Esophagus mucosa (tissue), 1 donor: ENCODE measurements at regions not wholly inside any gene's neighbourhood (a gene's known extent, or its start where the extent isn't known, plus 50 kb on each side); places are given as distances from the start of the nearest gene placed in this dataset.
"Not testable (repeated sequence)": the region's sequence is repeated elsewhere in the genome, so short reads cannot be mapped to it uniquely, and the experiment has no call there.

Experiments used
- ATAC-seq: fragments of 200-7000 bp; cut with Tn5 transposase; one replicate; pipeline ENCODE4 v1.9.1; 2020
- donor health status: DM: yes; HTN: yes; CAD: no.

DNA sequence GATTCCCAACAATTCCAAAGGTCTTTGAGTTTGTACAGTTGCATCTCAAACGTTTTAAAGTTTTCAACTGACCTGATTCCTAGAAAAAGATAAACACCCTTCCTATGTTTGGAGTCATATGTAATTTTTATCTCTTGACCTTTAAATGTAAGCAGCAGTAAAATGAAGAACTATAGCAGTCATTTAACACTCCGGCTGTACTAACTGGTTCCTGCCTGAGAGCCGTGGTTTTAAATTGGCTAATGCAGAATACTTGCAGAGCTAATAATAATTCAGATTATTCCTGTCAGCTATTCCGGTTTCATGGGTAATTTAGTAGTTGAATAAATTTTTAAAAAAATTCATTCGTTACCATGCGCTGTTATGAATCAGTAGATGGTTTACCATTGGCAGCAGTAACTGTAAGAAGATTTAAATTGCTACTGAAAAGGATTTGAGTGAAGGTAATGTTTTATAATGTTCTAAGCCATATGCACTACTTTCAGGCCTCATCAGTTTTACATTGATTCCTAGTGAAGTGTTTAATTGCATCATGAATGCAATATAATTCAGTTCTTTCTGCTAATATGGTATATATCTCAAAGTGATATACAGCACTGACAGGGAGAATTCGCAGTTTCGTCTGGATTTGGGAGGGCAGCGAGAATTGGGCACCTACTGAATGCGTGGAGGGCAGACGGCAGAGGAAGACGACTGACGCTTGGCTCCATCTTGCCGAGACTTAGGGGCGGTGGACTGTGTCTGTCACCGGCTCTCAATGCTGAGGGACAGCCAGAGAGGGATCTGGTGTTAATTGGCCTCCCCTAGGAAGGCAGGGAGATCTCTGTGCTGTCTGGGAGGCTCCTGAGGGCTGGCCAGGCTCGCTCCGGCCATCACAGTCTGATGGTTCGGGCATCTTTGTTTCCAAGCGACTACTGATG, 217.7 kb downstream of the PHETA1 start:
- ATAC-seq = no peak

- ATAC-seq = no peak
Observed at GRCh38 chr12:111150360-111150759, 218.5 kb downstream of the PHETA1 start.

GRCh38 chr12:111149299-111149698, 219.6 kb downstream of the PHETA1 start:
- ATAC-seq = no peak

- ATAC-seq = no peak
Observed at GRCh38 chr12:111148005-111148404, 220.9 kb downstream of the PHETA1 start.

DNA sequence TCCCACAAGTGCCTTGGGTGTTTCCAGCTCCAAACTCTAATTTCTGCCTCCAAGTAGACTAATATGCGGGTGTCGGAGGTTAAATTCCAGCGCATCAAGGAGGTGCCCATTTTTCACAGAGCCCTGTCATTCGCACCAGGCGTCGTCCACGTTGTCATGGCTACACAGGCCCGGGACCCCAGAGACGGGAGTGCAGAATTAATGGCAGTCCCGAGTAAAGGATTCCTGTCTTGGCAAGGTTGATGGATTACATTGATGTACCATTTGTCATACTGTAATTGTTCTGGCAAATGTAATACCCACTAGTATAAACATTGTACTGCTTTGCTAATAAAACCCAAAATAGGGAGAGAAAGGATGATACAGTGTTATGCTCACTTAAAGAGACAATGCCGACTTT, 222.9 kb upstream of the MYL2 start:
- no peak for ATAC-seq

DNA sequence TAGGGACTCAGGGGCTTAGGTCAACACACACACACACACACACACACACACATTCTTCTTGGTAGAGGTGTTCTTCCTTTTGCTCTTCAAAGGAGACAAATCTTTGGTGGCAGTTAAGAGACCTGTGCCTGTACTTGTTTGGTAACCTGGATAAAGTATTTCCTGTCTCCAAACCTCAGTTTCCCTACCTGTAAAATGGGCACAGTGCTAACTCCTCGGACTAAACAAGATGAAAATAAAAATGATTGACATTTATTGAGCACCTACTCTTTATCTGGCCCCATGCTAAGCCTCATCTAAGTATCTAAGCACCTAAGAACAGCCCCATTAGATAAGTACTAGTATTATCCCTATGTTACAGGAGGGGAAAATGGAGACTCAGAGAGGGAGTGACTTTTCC, 220.8 kb upstream of the MYL2 start:
- ATAC-seq = no peak

DNA sequence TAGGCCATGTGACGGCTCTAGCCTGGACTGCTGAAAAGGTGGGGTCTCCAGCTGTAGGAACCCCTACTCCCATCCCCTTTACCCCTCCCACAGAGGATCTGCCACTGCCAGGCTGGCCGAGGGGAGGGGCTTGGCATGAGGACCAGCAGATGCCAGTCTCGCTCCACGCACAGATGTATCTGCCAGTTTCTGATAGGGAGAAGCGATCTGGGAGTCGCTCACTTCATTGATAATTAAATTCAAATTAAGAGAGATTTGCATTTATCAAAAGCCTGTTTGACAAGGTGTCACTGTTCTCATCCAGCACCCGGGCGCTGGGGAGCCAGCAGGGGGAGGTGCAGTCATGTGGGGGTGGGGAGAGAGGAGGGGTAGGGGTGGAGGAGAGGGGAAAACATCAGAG, 217.6 kb upstream of the MYL2 start:
- ATAC-seq = no peak

- ATAC-seq = no peak
Observed at GRCh38 chr12:111135293-111135832, 215.0 kb upstream of the MYL2 start.

DNA sequence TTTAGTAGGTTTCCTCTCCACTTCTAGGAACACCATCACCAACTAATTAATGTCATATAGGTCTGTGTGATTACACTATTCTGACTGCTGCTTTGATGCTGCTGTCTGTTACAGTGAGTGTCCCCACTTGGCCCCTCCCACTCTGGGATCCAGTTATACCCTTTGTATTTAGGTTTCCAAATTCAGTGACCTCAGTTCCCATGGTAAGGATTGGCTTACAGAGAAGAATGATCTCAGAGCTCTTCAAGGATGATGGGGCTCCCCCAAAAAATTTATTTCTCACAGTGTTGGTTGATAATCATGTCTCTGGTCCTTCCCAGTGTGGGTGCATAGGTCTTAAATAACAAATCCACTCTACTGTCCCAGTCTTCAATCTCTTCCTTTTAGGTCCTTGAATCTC, 210.0 kb upstream of the MYL2 start:
- ATAC-seq = no peak

DNA sequence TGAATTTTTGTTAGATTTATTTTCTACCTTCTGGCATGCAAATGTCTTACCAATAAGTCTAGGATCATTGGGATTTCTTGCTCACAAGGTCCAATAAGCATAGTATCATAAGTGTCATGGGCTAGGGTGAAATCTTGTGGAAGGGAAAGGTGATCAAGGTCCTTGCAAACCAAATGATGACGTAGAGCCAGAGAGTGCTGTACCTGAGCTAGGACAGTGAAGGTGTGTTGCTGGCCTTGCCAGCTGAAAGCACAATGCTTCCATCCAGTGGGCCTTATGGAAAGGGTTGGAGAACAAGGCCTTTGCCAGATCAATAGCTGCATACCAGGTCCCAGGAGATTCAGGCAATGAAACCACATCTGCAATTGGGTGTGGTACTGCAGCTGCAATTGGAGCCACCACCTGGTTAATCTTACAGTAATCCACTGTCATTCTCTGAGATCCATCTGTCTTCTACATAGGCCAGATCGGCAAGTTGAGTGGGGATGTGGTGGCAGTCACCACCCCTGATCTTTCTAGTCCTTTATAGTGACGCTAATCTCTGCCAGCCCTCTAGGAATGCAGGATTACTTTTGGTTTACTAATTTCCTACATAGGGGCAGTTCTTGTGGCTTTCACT, 208.9 kb upstream of the MYL2 start:
- ATAC-seq = no peak

GRCh38 chr12:111126331-111126730, 206.0 kb upstream of the MYL2 start:
- no peak for ATAC-seq

DNA sequence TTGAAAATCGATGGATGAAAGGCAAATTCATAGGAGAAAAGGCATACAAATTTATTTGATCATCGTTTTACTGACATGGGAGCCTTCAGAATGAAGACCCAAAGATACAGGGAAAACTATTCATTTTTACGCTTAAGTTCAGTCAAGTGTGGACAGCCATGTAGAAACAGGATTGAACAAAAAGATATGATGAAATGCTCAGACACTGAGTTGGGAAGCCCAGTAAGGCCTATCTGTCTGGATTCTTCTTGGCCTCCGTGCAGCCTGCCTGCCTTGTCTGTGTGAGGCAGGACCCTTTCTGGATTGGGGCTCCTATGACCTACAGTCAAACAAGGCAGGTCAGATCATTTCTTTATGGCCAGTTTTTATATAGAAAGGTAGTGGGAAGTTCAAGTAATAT, 203.8 kb upstream of the MYL2 start:
- no peak for ATAC-seq

DNA sequence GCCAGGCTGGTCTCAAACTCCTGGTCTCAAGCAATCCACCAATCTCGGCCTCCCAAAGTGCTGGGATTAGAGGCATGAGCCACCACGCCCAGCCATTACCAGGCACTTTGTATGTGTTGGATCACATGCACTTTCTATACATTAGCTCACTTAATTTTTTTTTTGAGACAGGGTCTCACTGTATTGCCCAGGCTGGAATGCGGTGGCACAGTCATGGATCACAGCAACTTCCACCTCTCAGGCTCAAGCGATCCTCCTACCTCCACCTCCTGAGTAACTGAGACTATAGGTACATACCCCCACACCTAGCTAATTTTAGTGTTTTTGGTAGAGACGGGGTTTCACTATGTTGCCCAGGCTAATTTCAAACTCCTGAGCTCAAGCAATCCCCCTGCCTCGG, 203.0 kb upstream of the MYL2 start:
- ATAC-seq = no peak

DNA sequence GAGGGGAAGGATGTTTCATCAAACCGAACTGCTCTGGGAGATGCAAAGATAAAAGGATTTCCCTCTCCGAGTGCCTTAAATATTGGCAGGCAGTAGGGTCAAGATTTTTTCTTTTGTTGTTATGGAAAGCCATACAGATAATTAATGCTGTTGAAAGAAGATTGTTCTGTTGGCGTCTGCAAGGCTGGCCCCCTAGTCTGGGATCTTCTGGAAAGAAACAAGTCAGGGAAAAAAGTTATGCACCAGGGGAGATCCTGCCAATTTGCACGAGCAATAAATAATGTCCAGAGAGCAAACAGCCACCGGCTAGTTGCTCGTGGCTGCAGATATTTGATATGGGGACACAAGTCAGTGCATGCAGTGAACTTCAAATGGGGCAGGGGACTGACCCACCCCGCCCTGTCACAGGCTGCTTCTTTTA, 202.1 kb upstream of the MYL2 start:
- no peak for ATAC-seq

DNA sequence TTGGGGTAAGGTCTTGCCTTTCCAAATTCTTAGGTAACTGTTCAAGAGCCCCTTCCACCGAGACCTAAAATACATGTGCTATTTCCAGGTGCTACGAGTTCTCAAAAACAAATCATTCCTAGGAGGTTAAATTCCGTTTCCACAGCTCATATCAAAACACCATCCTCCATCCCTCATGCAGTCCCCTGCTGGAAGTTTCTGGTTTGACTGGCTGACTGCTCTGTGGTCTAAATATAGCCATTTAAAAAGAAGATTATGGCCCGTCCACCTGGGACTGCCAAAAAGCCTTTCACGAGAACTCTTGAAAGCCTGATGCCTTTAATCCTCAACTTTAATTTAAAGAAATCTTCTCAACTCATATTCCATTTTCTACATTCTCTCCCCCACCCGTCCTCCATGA, 201.5 kb upstream of the MYL2 start:
- no peak for ATAC-seq

DNA sequence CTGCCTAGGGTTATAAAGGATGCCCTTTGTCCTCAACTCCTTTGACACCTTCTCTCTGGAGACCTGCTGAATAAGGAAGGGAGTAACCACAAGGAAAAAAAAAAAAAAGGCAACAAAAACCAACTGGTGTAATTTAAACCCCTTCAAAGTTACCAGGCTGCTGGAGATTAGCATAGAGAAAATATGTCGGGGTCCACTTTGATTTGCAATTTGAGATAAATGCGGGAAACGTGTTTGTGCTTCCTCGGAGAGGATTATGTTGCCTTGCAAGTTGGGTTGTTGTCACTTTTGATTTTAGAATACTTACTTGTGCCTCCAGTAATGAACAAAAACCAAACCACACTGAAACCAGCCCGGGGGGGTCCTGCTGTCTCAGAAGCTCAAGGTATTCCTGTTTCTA, 200.2 kb upstream of the MYL2 start:
- no peak for ATAC-seq

DNA sequence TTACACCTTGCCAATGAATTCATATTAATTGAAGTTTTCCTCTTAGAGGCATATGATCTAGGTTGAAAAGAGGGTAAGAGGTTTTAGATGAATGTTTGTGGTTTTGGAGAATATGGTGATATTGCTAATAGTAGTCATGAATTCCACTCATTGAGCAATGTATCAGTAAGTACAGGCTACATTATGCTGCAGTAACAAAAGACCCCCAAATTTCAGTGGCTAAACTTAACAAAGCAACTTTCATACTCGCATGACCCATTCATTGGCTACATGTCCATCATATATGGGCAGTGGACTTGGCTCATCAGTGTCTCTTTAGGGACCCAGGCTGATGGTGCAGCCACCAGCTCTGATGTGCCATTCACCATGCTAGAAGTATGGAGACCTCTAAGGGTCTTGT, 196.6 kb upstream of the MYL2 start:
- no peak for ATAC-seq

DNA sequence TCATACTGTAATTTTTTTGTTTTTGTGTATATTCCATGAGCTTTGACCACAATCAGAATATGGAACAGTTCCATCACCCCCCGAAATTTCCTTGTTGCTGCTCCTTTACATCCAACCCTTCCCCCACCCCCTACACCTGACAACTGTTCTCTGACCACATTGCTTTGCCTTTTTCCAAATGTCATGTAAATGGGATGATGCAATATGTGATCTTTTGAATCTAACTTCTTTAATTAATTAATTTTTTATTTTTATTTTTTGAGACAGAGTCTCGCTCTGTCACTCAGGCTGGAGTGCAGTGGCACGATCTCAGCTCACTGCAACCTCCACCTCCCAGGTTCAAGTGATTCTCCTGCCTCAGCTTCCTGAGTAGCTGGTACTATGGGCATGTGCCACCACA, 192.9 kb upstream of the MYL2 start:
- not testable (repeated sequence) for ATAC-seq

DNA sequence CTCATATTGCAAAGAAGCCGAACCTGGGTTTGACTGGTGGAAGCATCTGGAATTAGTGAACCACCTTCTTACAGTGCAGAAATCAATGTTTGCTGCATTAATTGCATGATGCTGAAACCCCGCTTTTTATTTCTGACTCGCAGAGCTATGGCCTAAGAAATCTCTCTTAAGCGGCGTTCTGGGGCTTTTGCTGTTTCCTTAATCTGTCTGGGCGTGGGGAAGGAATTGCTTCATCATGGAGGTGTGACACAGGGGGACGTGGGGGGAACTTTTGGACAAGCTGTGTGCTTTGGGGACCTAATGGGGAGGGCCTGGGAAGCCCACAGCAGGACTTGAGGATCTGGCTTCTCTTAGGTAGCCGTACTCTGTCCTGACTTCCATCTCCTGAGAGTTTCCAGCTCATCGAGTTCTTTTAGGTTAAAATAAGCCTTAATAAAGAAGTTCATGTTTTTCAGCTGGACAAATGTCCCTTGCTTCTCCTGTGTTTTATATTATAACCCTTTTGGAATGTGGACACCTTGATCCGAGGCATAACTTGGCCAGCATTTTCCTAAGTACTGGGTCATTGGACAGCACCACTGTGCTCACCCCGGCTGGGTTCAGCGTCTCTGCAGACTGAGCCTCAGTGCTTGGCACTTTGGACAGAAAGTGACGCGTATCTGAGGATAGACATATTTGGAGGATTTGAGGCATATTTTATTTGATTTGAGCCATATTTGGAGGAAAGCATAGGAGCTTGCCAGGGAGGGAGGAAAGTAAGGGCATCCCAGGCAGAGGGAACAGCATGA, 192.1 kb upstream of the MYL2 start:
- ATAC-seq = no peak

GRCh38 chr12:111111681-111112080, 191.3 kb upstream of the MYL2 start:
- ATAC-seq = no peak

GRCh38 chr12:111110556-111110955, 190.2 kb upstream of the MYL2 start:
- ATAC-seq = no peak

- no peak for ATAC-seq
Observed at GRCh38 chr12:111108726-111109125, 188.3 kb upstream of the MYL2 start.
